ENCODE measurements at regions not wholly inside any gene's neighbourhood (a gene's known extent, or its start where the extent isn't known, plus 50 kb on each side); places are given as distances from the start of the nearest gene placed in this dataset.
A peak's percentile ranks its signal among the peaks of the same experiment; 100 is the strongest.
"Not testable (repeated sequence)": the region's sequence is repeated elsewhere in the genome, so short reads cannot be mapped to it uniquely, and the experiment has no call there.

- no peak for DNase-seq (ENCODE audit: low read depth)
Measured at GRCh38 chr3:177885063-177885462, 651.2 kb upstream of the KCNMB2 start.

GRCh38 chr3:177886501-177886900 is 649.7 kb upstream of the KCNMB2 start:
- DNase-seq (ENCODE audit: low read depth), result no peak

- no peak for DNase-seq (ENCODE audit: low read depth)
Measured at GRCh38 chr3:177887475-177887874, 648.8 kb upstream of the KCNMB2 start.

DNA sequence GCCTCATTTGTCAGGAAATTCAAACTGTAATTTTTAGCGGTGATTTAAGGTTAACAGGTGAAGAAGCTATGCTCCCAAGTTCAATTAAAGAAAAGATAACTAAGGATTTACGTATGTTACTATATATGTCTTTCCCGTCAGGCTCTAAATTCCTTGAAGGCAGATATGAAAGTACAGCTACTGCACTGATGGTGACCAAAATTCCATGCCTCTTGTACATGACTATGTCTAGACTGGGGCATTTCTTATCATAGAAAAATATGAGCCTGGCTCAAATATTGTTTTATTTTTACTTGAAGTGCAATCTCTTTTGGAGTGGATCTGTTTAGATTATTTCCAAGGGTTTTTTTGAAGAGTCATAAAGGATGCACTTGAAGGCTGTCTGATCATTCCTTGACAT is 647.1 kb upstream of the KCNMB2 start:
- DNase-seq (ENCODE audit: low read depth), result no peak

GRCh38 chr3:177889652-177890358 is 646.4 kb upstream of the KCNMB2 start:
- DNase-seq (ENCODE audit: low read depth), result no peak

DNA sequence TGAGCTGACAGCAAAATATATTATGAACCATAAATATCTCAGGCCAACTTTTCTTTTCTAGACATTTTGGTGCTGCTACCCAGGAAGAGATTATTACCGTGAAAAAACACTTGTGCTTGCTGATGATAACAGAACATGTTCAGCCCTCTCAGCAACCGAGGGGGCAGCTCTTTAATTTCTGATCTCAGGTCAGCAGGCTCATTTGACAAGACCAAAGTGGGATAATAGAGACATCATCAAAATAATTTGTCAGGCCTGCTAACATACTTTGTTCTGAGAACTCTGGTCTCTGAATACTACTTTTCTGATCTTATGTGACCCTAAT is 645.9 kb upstream of the KCNMB2 start:
- DNase-seq (ENCODE audit: low read depth), result no peak

GRCh38 chr3:177891569-177891968 is 644.7 kb upstream of the KCNMB2 start:
- DNase-seq (ENCODE audit: low read depth), result not testable (repeated sequence)

DNA sequence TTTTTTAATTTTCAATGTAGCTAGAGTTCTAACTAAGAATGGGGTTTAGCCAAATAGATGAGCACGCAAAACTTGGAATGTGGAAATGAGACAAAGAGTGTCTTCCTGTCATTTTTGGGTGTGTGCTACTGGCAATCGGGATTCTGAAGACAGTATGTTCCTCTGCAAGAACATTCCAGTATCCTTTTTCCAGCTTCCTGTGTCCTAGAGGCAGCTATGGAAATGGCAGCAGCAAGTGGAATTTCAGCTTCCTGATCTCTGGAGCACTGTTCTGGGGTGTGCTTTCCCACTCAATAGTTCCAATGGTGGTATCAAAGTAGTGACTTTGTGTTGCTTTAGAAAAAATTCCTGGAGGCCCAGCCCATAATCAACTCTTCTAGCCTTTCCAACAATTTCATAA is 642.9 kb upstream of the KCNMB2 start:
- DNase-seq (ENCODE audit: low read depth), result no peak

DNA sequence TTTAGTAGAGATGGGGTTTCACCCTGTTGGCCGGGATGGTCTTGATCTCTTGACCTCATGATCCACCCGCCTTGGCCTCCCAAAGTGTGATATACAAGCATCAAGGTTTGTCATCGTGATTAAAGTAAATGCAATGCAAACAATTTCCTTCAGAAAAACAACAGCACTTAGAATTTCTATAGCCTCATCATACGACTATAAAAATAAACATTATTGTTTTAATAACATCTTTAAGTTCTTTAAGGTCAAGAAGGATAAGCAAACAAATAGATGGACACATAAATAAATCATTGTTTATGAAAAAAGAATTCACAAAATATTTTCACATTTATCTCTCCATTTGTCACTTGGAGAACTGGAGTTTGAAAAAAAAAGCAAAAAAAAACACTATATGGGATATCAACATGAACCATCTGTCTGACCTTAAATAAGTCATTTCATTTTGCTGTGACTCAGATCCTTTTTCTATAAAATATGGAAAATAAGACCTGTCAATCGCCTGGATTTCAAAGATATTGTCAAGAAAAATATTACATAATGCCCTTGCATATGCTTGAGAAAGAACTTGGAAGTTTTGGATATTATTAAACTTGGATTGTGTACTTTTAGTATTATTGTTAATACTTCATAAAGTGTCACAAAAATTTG is 642.0 kb upstream of the KCNMB2 start:
- no peak for DNase-seq (ENCODE audit: low read depth)

- no peak for DNase-seq (ENCODE audit: low read depth)
Measured at GRCh38 chr3:177898185-177898584, 638.1 kb upstream of the KCNMB2 start.

GRCh38 chr3:177899275-177900067 is 636.8 kb upstream of the KCNMB2 start:
- no peak for DNase-seq (ENCODE audit: low read depth)

DNA sequence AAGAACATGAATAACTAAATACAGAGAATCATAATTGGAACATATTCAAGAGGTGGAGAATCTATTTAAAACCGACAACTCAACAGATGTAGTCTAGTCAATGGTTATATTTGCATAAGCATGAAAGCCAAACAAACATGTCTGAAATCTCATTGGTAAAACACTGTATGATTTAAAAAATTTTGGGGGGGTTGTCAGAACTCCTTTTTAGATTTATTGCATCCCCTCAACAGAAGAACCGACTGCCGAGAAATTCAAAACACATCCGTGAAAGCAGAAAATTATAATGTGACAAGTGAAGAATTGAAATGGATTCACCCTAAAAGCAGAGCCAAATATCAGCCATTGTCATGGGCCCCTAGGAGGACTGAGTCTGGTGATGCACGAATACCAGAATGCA is 633.4 kb upstream of the KCNMB2 start:
- DNase-seq (ENCODE audit: low read depth), result no peak

GRCh38 chr3:177904621-177905020 is 631.6 kb upstream of the KCNMB2 start:
- DNase-seq (ENCODE audit: low read depth), result no peak

- no peak for DNase-seq (ENCODE audit: low read depth)
Measured at GRCh38 chr3:177905173-177906125, 630.8 kb upstream of the KCNMB2 start.

GRCh38 chr3:177906126-177906511 is 630.1 kb upstream of the KCNMB2 start:
- peak; percentile 65 for DNase-seq (ENCODE audit: low read depth)

DNA sequence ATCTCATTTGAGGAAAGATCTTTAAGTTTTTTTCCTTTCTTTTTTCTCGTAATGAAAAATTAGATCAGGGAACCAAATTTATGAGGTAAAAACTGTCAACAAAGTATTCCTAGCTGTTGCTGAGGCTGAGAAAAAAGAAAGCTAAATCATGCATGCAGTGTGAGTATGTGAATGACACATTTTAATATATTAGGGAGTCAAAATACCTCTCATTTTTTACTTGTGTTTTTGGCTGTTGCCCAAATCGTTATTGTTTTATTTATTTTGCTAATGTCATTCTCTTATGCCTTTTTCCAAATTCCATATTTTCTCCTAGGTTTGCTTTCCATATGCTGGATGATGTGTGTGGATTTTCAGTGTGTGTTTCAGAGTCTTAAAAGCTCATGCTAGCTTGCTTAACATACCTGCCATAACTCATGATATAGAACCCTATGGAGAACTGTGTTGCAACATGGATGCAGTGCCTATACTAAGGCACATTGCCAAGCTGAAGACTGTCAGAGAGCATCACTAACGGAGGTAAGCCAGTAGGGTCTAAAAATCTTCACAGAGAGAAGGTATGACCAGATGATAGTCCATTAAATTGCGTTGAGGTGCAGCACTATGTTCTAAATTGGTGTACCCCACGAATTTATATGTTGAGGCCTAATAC is 629.5 kb upstream of the KCNMB2 start:
- no peak for DNase-seq (ENCODE audit: low read depth)

DNA sequence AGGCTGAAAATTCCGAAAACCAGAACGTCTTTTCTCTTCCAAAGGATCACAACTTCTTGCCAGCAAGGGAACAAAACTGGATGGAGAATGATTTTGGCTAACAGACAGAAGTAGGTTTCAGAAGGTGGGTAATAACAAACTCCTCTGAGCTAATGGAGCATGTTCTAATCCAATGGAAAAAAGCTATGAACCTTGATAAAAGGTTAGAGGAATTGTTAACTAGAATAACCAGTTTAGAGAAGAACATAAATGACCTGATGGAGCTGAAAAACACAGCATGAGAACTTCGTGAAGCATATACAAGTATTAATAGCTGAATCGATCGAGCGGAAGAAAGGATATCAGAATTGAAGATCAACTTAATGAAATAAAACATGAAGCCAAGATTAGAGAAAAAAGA is 626.7 kb upstream of the KCNMB2 start:
- not testable (repeated sequence) for DNase-seq (ENCODE audit: low read depth)

- no peak for DNase-seq (ENCODE audit: low read depth)
Measured at GRCh38 chr3:177914224-177914623, 622.0 kb upstream of the KCNMB2 start.

DNA sequence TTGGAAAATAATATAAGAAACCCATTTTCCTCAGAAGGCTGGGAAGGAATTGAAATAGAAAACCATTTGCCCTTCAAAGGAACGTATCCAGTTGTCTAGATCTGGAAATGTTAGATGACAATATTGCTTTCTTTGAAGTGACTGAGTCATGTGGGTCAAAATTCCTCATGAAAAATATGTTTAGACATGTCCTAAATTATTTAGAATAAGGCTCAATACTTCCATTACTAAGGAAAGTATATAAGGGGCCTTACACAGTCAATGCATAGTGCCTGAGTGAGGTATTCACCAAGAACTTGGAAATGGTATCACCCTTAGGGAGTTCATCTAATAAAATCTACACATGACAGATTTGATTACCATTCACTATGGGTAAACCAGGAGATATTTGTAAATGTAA is 619.8 kb upstream of the KCNMB2 start:
- DNase-seq (ENCODE audit: low read depth), result no peak

DNA sequence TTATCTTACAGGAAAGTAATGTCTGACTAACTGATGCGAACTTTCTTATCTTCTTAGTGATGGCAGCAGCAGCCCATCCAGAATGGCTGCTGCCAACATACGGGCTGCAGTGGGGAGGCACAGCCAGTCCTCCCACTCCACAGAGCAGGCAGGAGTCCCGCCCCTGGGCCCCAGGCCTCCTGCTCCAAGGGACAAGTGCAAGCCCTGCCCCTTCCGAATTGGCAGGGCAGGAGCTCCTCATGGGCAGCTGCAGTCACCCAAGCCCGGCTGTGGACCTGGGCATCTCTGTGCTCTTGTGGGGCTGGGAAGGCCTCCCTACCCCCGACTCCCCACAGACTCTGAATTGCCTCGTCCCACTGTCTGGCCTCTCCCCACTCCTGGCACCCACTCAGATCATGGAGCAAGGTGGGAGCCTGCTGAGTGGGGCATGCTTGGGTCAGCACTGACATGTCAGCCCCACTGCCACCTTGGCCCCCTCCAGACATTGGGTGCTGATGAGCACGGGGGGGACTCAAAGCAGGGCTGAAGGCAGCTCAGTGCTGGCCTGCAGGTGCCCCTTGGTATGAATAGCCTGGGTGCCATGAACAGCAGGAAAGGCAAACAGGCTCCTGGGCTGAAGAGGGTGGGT is 618.9 kb upstream of the KCNMB2 start:
- DNase-seq (ENCODE audit: low read depth), result no peak

DNA sequence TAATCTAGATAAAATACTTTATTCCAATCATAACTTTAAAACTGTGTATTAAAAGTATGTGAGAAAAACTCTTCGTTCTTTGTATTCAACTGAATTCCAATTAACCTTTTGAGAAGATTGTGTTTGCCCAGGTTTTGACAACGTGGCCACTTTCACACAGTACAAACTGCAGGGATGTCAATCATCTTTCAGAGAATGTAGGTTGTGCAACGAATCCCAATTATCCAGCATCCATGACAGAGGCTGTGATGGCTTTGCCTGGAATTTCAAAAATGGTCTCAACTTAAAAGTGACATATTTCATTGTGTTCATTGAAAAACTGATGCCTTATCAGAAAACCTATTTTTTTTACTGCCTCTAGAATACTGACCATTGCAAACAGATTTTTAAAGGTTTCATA is 615.1 kb upstream of the KCNMB2 start:
- no peak for DNase-seq (ENCODE audit: low read depth)

All from HT1080 (cell line).